Activated T-helper 2 cell treated with anti-CD3 and anti-CD28 coated beads, Interferon-gamma antibody, Interleukin-2, Interleukin-4, amounts not matched to agents 10 μg/mL and 5 μg/mL and 100 μg/mL, durations not matched to agents 14 hours and 24 hours and 36 hours (primary cell): ENCODE measurements at regions not wholly inside any gene's neighbourhood (a gene's known extent, or its start where the extent isn't known, plus 50 kb on each side); places are given as distances from the start of the nearest gene placed in this dataset.

Experiments
- DNase-seq: peaks from one replicate; pipeline ENCODE4 v3.0.0; 2021; ENCODE audit warnings: low spot score
- H3K27ac Mint-ChIP-seq: one replicate; pipeline ENCODE4 v1.8.0; 2021; ENCODE audit warnings: mixed read lengths
- H3K27me3 Mint-ChIP-seq: one replicate; pipeline ENCODE4 v1.8.0; 2021; ENCODE audit warnings: low read depth, mixed read lengths
- H3K36me3 Mint-ChIP-seq: one replicate; pipeline ENCODE4 v1.8.0; 2021; ENCODE audit warnings: low read depth, mixed read lengths
- H3K4me1 Mint-ChIP-seq: one replicate; pipeline ENCODE4 v1.8.0; 2021; ENCODE audit warnings: low read depth, mixed read lengths
- H3K4me3 Mint-ChIP-seq: one replicate; pipeline ENCODE4 v1.8.0; 2021; ENCODE audit warnings: low read depth, mild to moderate bottlenecking, moderate library complexity, mixed read lengths
- H3K9me3 Mint-ChIP-seq: one replicate; pipeline ENCODE4 v1.8.0; 2021; ENCODE audit warnings: mixed read lengths
- intact Hi-C: fragments of 100-400 bp; cut with micrococcal nuclease; formaldehyde crosslinking; loops from one replicate; pipeline ENCODE4 v1.15.1; 2023

GRCh38 chr4:66911880-66912279 is 633.4 kb downstream of the CENPC start:
- peaks cover 9% of the 10 kb centered on the region for H3K9me3 Mint-ChIP-seq
- no peak overlapping the region for H3K4me3 Mint-ChIP-seq
- H3K4me1 Mint-ChIP-seq, result no peaks in the 10 kb centered on the region
- DNase-seq, result no peak
- no peaks in the 10 kb centered on the region for H3K36me3 Mint-ChIP-seq
- H3K27ac Mint-ChIP-seq, result no peak overlapping the region
- intact Hi-C loops, result no loop called here
- no peaks in the 10 kb centered on the region for H3K27me3 Mint-ChIP-seq

GRCh38 chr4:66906314-66906713 is 639.0 kb downstream of the CENPC start:
- Mint-ChIP-seq H3K4me1 (no peaks in the 10 kb centered on the region), H3K36me3 (no peaks in the 10 kb centered on the region), H3K27me3 (no peaks in the 10 kb centered on the region), H3K9me3 (peaks cover 9% of the 10 kb centered on the region), H3K4me3 (no peak overlapping the region), H3K27ac (no peak overlapping the region)
- intact Hi-C loops, result no loop called here
- no peak for DNase-seq

- H3K27me3 Mint-ChIP-seq, result no peaks in the 10 kb centered on the region
- DNase-seq, result no peak
- intact Hi-C loops, result no loop called here
- H3K9me3 Mint-ChIP-seq, result no peaks in the 10 kb centered on the region
- H3K4me1 Mint-ChIP-seq, result no peaks in the 10 kb centered on the region
- H3K4me3 Mint-ChIP-seq, result no peak overlapping the region
- no peak overlapping the region for H3K27ac Mint-ChIP-seq
- no peaks in the 10 kb centered on the region for H3K36me3 Mint-ChIP-seq
Measured at GRCh38 chr4:66899422-66900065, 645.8 kb downstream of the CENPC start.

- H3K4me1 Mint-ChIP-seq, result no peaks in the 10 kb centered on the region
- H3K9me3 Mint-ChIP-seq, result peaks cover 6% of the 10 kb centered on the region
- intact Hi-C loops, result no loop called here
- no peaks in the 10 kb centered on the region for H3K36me3 Mint-ChIP-seq
- H3K27ac Mint-ChIP-seq, result no peak overlapping the region
- DNase-seq, result no peak
- no peaks in the 10 kb centered on the region for H3K27me3 Mint-ChIP-seq
- no peak overlapping the region for H3K4me3 Mint-ChIP-seq
Measured at GRCh38 chr4:66893807-66894206, 651.5 kb downstream of the CENPC start.

- Mint-ChIP-seq H3K4me3 (no peak overlapping the region), H3K27me3 (no peaks in the 10 kb centered on the region), H3K36me3 (no peaks in the 10 kb centered on the region), H3K27ac (no peak overlapping the region), H3K4me1 (no peaks in the 10 kb centered on the region), H3K9me3 (peaks cover 5% of the 10 kb centered on the region)
- DNase-seq, result no peak
- intact Hi-C loops, result no loop called here
Measured at GRCh38 chr4:66887061-66887460, 658.2 kb downstream of the CENPC start.

GRCh38 chr4:66885501-66886165 is 659.7 kb downstream of the CENPC start:
- DNase-seq, result no peak
- peaks cover 9% of the 10 kb centered on the region for H3K9me3 Mint-ChIP-seq
- intact Hi-C loops, result no loop called here
- H3K27me3 Mint-ChIP-seq, result no peaks in the 10 kb centered on the region
- no peak overlapping the region for H3K4me3 Mint-ChIP-seq
- no peaks in the 10 kb centered on the region for H3K4me1 Mint-ChIP-seq
- H3K36me3 Mint-ChIP-seq, result no peaks in the 10 kb centered on the region
- H3K27ac Mint-ChIP-seq, result no peak overlapping the region

- no peaks in the 10 kb centered on the region for H3K4me1 Mint-ChIP-seq
- peaks cover 4% of the 10 kb centered on the region for H3K9me3 Mint-ChIP-seq
- H3K27me3 Mint-ChIP-seq, result no peaks in the 10 kb centered on the region
- no peak overlapping the region for H3K27ac Mint-ChIP-seq
- intact Hi-C loops, result no loop called here
- no peaks in the 10 kb centered on the region for H3K36me3 Mint-ChIP-seq
- DNase-seq, result no peak
- H3K4me3 Mint-ChIP-seq, result no peak overlapping the region
Measured at GRCh38 chr4:66876946-66877345, 668.4 kb downstream of the CENPC start.

GRCh38 chr4:66872661-66873060 is 672.6 kb downstream of the CENPC start:
- Mint-ChIP-seq H3K36me3 (no peaks in the 10 kb centered on the region), H3K9me3 (no peaks in the 10 kb centered on the region), H3K27me3 (no peaks in the 10 kb centered on the region), H3K4me1 (no peaks in the 10 kb centered on the region), H3K27ac (no peak overlapping the region), H3K4me3 (no peak overlapping the region)
- DNase-seq, result no peak
- intact Hi-C loops, result no loop called here

- intact Hi-C loops, result no loop called here
Measured at GRCh38 chr4:66863481-66863880, 681.8 kb downstream of the CENPC start.

GRCh38 chr4:66855956-66856355 is 689.3 kb downstream of the CENPC start:
- DNase-seq, result no peak
- Mint-ChIP-seq H3K9me3 (no peaks in the 10 kb centered on the region), H3K27ac (no peak overlapping the region), H3K4me3 (no peak overlapping the region), H3K27me3 (no peaks in the 10 kb centered on the region), H3K4me1 (no peaks in the 10 kb centered on the region), H3K36me3 (no peaks in the 10 kb centered on the region)
- intact Hi-C loops, result no loop called here

More at GRCh38 chr4:66863481-66863880, 681.8 kb downstream of the CENPC start:
- no peaks in the 10 kb centered on the region for H3K4me1 Mint-ChIP-seq
- H3K9me3 Mint-ChIP-seq, result peaks cover 4% of the 10 kb centered on the region
- DNase-seq, result no peak
- H3K27ac Mint-ChIP-seq, result no peak overlapping the region
- no peaks in the 10 kb centered on the region for H3K36me3 Mint-ChIP-seq
- no peaks in the 10 kb centered on the region for H3K27me3 Mint-ChIP-seq
- no peak overlapping the region for H3K4me3 Mint-ChIP-seq

GRCh38 chr4:66853845-66854244 is 691.5 kb downstream of the CENPC start:
- Mint-ChIP-seq H3K4me3 (no peak overlapping the region), H3K4me1 (no peaks in the 10 kb centered on the region), H3K27ac (no peak overlapping the region), H3K9me3 (no peaks in the 10 kb centered on the region), H3K27me3 (no peaks in the 10 kb centered on the region), H3K36me3 (no peaks in the 10 kb centered on the region)
- no peak for DNase-seq
- intact Hi-C loops, result no loop called here

- Mint-ChIP-seq H3K27me3 (no peaks in the 10 kb centered on the region), H3K27ac (no peak overlapping the region), H3K36me3 (no peaks in the 10 kb centered on the region), H3K9me3 (no peaks in the 10 kb centered on the region), H3K4me1 (no peaks in the 10 kb centered on the region), H3K4me3 (no peak overlapping the region)
- intact Hi-C loops, result no loop called here
- no peak for DNase-seq
Measured at GRCh38 chr4:66852843-66853242, 692.5 kb downstream of the CENPC start.

GRCh38 chr4:66849596-66849995 is 695.7 kb downstream of the CENPC start:
- H3K4me1 Mint-ChIP-seq, result no peaks in the 10 kb centered on the region
- DNase-seq, result no peak
- no peak overlapping the region for H3K4me3 Mint-ChIP-seq
- no peaks in the 10 kb centered on the region for H3K27me3 Mint-ChIP-seq
- no peaks in the 10 kb centered on the region for H3K9me3 Mint-ChIP-seq
- intact Hi-C loops, result no loop called here
- H3K27ac Mint-ChIP-seq, result no peak overlapping the region
- no peaks in the 10 kb centered on the region for H3K36me3 Mint-ChIP-seq
